K562 (cell line): ENCODE measurements at regions not wholly inside any gene's neighbourhood (a gene's known extent, or its start where the extent isn't known, plus 50 kb on each side); places are given as distances from the start of the nearest gene placed in this dataset.

ENCODE experiments used
- EZH2 ChIP-seq: IDR thresholded peaks from 2 replicates; pipeline ENCODE4 v1.6.1; 2012; ENCODE audit warnings: low read depth, mild to moderate bottlenecking, inconsistent platforms, low read length, borderline replicate concordance
- NRF1 ChIP-seq, 2 experiments: fragments of 450-650 bp; IDR thresholded peaks in 1 of 2; conservative IDR thresholded peaks in 1 of 2; 2 replicates each; pipeline ENCODE4 v1.6.1; 2014; ENCODE audit warnings: mild to moderate bottlenecking in 2 of 2

GRCh38 chr6:48184648-48185047, 73.7 kb upstream of the PTCHD4 start:
- TF ChIP-seq EZH2 (no peak), NRF1 (conservative IDR thresholded peaks at IDR 0.05 in 1 of 2, IDR thresholded peaks at IDR 0.05 in 1 of 2) (no peak)
